G401 (cell line): ENCODE measurements at regions not wholly inside any gene's neighbourhood (a gene's known extent, or its start where the extent isn't known, plus 50 kb on each side); places are given as distances from the start of the nearest gene placed in this dataset.
"Not testable (repeated sequence)": the region's sequence is repeated elsewhere in the genome, so short reads cannot be mapped to it uniquely, and the experiment has no call there.

ENCODE experiments used
- DNase-seq: peaks from one replicate; pipeline ENCODE4 v3.0.0-alpha.2; 2015; ENCODE audit warnings: low spot score
- in situ Hi-C: cut with HindIII; loops from 2 replicates; pipeline ENCODE4 v1.10.0; 2016; ENCODE audit warnings: low sequenced_read_pairs, mixed read lengths

GRCh38 chr18:35817604-35818352 lies 154.7 kb upstream of the RMP24 start:
- no peak for DNase-seq
- in situ Hi-C loops = no loop called here

DNA sequence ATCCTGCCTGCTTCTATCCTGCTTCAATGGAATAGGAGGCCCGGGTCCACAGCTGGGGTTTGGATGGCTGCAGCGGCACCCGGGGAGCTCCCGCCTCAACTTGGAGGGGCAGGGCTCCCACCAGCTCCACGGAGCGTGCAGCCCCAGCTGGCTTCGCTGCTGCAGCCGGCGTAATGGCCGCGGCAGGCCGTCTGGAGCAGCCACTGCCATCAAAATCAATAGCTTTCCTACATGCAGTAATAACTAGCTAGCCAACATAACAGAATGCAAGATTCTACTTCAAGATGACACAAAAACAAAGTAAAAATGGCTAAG lies 154.2 kb upstream of the RMP24 start:
- in situ Hi-C loops = no loop called here
- no peak for DNase-seq

GRCh38 chr18:35822413-35822812 lies 150.1 kb upstream of the RMP24 start:
- in situ Hi-C loops = no loop called here
- DNase-seq = no peak

DNA sequence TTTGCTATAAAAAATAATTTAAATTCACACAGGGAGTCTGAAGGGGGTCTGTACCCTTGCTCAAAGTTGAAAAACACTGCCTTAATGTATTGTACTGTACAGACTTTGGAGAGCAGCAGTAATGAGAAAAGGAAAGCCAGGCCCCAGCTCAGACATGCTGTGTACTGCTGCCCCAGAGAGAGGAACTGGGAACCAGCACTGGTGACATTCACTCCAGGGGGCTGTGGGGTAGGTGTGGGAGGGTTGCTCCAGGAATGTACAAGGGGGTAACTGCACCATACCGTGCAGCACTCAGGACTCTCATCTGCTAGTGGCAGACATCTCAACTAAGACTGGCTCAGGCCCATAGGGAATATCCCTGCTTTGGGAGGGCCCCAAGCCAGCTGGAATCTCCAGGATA lies 146.0 kb upstream of the RMP24 start:
- in situ Hi-C loops = no loop called here

DNA sequence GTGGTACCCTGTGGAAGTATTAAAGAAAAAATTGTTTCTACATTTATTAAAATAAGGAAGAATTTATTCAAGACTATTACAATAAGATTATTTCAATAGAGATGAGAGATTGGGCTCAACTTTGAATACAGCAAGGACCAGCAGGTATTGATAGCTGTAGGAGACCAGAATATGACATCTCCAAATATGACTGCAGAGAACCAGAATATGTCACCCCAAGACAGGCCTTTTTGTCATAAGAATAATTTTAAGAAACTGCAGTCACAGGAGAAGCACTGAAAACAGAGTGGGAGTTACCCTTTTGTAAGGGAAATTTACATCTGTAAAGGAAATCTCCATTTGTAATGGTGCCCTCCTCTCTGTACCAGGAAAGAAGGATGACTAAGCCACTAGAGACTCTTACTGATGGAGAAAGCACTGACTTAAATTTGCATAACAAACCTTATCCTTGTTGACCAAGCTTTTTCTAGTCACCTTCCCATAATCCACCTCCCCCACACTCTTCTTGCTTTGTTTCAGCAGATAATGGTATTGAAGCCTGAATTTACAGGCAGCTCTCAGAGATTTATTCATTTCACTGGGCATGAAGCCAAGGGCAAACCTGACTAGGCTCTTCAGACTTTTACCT lies 145.1 kb upstream of the RMP24 start:
- in situ Hi-C loops = no loop called here
- DNase-seq = no peak

More for the DNA sequence above, 146.0 kb upstream of the RMP24 start:
- no peak for DNase-seq

DNA sequence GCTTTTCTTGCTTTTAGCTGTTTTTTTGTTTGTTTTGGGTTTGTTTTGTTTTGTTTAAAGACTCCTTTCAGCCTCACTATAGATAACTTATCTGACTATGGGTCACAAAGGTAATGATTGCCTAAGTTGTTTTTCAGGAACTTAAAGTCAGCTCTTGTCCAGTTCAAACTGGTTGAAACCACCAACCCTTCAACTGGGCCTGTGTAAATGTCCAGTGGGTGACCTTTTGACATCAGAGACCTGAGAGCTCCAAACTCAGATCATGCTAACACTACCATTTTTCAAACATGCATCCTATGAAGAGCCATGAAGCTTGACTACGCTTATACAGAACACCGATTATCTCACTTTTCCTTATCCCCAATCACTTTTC lies 144.6 kb upstream of the RMP24 start:
- in situ Hi-C loops = no loop called here
- no peak for DNase-seq

- in situ Hi-C loops = no loop called here
- no peak for DNase-seq
Observed at GRCh38 chr18:35828591-35828990, 143.9 kb upstream of the RMP24 start.

DNA sequence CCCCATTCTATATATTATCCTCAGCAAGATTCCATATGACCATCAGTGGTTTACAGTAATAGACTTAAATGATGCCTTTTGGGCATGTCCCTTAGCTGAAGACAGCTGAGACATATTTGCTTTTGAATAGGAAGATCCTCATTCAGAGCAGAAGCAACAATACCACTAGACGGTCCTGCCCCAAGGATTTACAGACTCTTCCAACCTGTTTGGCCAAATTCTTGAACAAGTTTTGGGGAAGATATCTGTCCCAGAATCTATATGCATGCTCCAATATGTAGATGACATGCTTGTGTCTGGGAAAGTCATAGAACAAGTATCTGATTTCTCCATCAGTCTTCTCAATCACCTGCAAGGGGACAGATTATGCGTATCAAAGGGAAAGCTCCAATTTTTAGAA lies 137.1 kb upstream of the RMP24 start:
- DNase-seq = no peak
- in situ Hi-C loops = no loop called here

GRCh38 chr18:35835833-35836232 lies 136.6 kb upstream of the RMP24 start:
- in situ Hi-C loops = no loop called here
- DNase-seq = no peak

DNA sequence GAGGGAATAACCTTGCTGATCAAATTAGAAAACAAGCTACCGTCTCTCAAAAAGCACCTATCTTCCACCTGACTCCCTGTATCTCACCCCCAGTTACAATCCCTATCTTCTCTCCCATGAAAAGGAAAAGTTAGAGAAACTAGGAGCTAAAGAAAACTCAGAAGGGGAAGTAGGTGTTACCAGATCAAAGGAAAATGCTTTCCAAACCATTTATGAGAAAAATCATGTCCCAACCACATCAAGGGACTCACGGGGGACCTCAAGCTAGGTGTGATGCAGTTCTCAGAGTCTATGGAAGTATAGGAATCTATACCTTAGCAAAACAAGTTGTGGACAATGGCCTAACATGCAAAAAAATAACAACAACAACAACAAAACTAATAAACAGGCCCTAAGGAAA lies 135.5 kb upstream of the RMP24 start:
- in situ Hi-C loops = no loop called here
- DNase-seq = no peak

- in situ Hi-C loops = no loop called here
- no peak for DNase-seq
Observed at GRCh38 chr18:35837922-35838496, 134.5 kb upstream of the RMP24 start.

GRCh38 chr18:35841283-35841682 lies 131.2 kb upstream of the RMP24 start:
- in situ Hi-C loops = no loop called here
- DNase-seq = no peak

- DNase-seq = no peak
- in situ Hi-C loops = no loop called here
Observed at GRCh38 chr18:35842536-35842935, 129.9 kb upstream of the RMP24 start.

GRCh38 chr18:35848321-35848720 lies 124.2 kb upstream of the RMP24 start:
- DNase-seq, in situ Hi-C loops: not testable (repeated sequence)

DNA sequence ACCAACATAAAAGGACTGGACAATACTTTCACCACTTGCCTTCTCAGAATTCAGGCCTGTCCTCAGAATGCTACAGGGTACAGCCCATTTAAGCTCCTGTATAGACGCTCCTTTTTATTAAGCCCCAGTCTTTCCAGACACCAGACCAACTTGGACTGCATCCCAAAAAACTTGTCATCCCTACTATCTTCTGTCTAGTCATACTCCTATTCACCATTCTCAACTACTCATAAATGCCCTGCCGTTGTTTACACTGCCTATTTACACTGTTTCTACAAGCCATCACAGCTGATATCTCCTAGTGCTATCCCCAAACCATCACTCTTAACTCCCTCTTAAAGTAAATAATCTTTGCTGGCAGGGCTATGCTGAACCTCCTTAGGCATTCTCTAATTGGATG lies 123.2 kb upstream of the RMP24 start:
- DNase-seq, in situ Hi-C loops: not testable (repeated sequence)

DNA sequence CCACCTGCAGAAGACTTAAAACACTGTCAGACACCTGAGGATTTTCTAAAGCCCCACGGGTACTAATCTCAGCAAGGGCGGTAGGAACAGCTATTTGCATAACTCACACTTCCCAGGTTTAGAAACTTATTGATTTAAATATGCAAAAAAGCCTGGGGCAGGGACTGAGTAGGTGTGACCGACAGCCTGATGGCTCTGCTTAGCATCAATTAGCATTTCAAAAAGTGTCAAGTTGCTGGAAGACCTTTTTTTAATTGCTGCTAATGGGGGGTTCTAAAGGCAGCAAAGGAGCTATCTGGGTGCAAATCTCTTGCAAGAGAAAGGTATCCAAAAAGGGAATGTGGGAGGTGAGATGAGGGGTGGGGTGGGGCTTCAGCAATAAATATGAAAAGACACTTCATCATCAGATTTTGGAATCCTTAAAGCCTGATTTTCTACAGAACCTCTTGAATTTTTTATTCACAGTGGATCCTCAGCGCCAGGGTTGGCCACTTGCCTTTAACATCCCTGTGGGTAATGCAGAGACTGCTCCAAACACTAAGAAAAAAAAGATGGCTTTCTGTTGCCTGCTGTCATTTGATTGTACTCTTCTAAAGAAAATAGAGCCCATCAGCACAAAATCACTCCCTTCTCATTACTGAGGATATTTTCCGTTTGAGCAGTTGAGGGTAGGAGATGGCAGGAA lies 121.1 kb upstream of the RMP24 start:
- DNase-seq = no peak
- in situ Hi-C loops = no loop called here

DNA sequence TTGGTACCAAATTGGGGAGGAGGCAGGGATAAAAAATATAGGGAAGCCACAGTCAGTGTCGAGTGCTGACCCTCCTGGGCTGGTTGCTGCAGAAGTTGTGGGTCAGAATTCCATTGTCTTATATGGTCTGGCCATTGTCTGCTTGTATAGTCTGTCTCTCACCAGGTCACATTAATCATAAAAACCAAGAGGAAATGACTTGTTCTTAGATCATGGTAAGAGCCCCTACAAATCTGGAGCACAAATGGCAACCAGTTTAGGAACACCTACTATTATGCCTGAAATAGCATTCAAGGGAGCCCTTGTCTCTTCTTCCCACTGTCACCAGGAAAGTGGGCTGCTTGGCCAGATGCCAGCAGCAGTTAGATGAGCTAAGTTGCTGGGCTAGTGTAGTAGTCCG lies 119.7 kb upstream of the RMP24 start:
- in situ Hi-C loops = no loop called here
- no peak for DNase-seq

GRCh38 chr18:35854095-35854494 lies 118.4 kb upstream of the RMP24 start:
- in situ Hi-C loops = no loop called here
- DNase-seq = no peak

GRCh38 chr18:35856178-35856577 lies 116.3 kb upstream of the RMP24 start:
- DNase-seq = no peak
- in situ Hi-C loops = no loop called here

DNA sequence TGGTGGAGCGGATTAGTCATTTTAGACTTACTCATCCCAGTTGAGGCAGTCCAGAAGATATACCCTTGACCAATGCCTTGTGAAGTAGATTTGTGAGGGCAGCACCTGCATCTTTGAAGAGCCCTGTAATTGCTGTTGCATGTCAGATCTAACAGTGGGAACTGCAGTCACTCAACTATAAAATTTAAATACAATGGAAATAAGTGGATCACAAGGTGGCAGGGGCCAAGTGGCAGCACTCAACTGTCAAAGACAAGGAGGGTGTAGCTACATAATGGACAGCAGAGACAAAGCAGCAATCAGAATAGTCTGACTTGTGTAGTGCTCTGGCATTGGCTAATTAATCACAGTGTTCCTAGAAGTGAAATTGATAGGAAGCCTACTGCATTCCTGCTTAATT lies 115.8 kb upstream of the RMP24 start:
- DNase-seq, in situ Hi-C loops: not testable (repeated sequence)
